AG09309 (cell line): ENCODE measurements at regions not wholly inside any gene's neighbourhood (a gene's known extent, or its start where the extent isn't known, plus 50 kb on each side); places are given as distances from the start of the nearest gene placed in this dataset.

ENCODE experiments used
- DNase-seq: peaks from one replicate; pipeline ENCODE4 v3.0.0-alpha.2; 2010; ENCODE audit warnings: low read depth
- H3K4me3 ChIP-seq: 2 replicates; pipeline ENCODE4 v1.5.1; 2011; ENCODE audit warnings: mild to moderate bottlenecking, low read depth, low read length, moderate library complexity; ENCODE audit not compliant: control insufficient read depth
- CTCF ChIP-seq: IDR thresholded peaks from 2 replicates; pipeline ENCODE4 v1.5.1; 2011; ENCODE audit warnings: mild to moderate bottlenecking, low read depth, low read length, inconsistent platforms; ENCODE audit not compliant: insufficient read depth, control insufficient read depth; ENCODE audit errors: missing control alignments

DNA sequence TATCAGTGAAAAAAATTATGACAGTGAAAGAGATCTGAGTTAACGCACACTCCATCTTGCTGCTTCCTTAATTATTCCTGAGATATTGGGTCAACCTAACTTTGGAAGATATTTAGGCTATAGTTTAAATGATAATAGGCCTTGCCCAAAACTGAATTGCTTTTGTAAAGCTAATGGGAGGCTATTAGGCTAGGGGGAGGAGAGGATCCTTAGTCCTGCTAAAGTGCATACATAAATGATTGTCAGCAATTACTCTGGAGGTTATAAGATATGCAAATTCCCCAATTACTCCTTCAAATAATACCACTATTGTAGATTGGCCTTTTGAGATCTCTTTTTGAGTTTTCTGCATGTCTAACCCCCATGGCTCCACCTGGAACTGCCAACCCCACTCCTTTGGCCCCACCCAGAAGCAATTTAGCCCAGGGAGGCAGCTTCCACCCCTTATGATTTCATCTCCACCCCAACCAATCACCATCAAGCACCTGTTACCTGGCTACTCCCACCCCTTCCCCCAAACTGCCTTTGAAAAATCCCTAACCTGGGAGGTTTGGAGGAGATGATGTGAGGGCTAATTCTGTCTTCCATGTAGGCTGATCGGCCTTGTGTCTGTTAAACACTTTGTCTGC is 509.3 kb upstream of the TGFBR2 start:
- no peak for DNase-seq
- TF ChIP-seq CTCF: no peak
- no peak overlapping the region for H3K4me3 ChIP-seq

GRCh38 chr3:30098243-30098642 is 508.2 kb upstream of the TGFBR2 start:
- no peak for DNase-seq

DNA sequence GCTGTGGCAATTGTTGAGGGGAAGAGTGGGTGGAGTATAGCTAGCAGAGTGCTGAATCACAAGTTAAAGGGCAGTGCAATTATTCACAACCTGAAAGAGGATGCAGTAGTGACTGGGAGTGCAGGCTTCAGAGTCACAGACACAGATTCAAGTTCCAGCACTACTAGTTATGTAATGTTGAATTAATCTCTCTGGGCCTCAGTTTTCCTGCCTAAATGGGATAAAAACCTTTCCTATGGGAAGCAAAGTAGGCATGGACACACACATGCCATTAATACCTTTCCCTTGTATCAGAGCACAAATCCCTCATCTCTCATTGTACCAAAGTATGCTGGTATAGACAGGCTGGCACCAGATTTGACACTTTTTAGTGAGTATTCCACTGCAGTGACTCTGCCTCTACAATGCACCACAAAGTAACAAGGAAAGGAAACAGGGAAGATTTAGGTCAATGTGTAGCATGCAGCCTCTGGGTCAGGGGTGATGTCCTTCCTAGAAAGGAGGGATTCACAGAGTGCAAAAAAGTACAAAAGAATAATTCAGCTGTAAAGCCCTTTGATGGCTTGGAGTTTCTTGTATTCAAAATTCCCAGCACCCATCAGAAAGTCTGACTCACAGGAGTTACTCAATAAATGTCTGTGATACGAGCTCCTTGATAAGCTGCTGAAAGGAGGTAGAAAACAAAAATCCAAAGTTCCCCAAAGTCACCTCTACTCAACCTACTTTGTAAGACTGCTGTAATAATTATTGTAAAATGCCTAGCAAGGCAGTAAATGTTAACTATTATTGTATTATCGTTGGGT is 507.5 kb upstream of the TGFBR2 start:
- TF ChIP-seq CTCF: no peak
- H3K4me3 ChIP-seq: no peak overlapping the region
- no peak for DNase-seq

More at GRCh38 chr3:30098243-30098642, 508.2 kb upstream of the TGFBR2 start:
- H3K4me3 ChIP-seq: no peak overlapping the region
- no peak for TF ChIP-seq CTCF

- H3K4me3 ChIP-seq: no peak overlapping the region
- DNase-seq: no peak
- TF ChIP-seq CTCF: no peak
Measured at GRCh38 chr3:30102356-30102755, 504.0 kb upstream of the TGFBR2 start.

GRCh38 chr3:30103186-30103585 is 503.2 kb upstream of the TGFBR2 start:
- TF ChIP-seq CTCF: no peak
- no peak overlapping the region for H3K4me3 ChIP-seq
- DNase-seq: no peak

- DNase-seq: no peak
- TF ChIP-seq CTCF: no peak
- H3K4me3 ChIP-seq: no peak overlapping the region
Measured at GRCh38 chr3:30107531-30107930, 498.9 kb upstream of the TGFBR2 start.
